ENCODE measurements at regions not wholly inside any gene's neighbourhood (a gene's known extent, or its start where the extent isn't known, plus 50 kb on each side); places are given as distances from the start of the nearest gene placed in this dataset.

DNA sequence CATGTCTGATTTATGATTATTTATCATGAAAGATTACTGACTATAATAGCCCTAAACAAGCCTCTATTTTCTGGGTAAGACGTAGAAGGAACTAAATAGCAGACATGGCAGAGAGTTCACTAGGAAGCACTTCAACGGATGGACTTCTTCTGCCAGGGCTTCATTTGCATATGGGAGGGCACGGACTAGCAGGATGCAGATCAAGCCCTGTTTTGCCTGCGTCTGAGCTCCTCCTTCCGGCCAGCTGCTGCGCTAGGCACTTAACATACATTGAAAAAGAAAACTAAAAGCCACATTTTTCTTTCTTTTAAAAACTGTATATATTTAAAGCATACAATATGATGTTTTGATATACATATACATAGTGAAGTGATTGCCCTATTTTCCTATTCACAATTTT is 340.0 kb upstream of the MEX3C start:
- no peak for TF ChIP-seq EZH2 (IDR thresholded peaks at IDR 0.05; ENCODE audit: borderline replicate concordance, low read depth, low read length, poor library complexity, severe bottlenecking)
- TF ChIP-seq, protein P1, sequence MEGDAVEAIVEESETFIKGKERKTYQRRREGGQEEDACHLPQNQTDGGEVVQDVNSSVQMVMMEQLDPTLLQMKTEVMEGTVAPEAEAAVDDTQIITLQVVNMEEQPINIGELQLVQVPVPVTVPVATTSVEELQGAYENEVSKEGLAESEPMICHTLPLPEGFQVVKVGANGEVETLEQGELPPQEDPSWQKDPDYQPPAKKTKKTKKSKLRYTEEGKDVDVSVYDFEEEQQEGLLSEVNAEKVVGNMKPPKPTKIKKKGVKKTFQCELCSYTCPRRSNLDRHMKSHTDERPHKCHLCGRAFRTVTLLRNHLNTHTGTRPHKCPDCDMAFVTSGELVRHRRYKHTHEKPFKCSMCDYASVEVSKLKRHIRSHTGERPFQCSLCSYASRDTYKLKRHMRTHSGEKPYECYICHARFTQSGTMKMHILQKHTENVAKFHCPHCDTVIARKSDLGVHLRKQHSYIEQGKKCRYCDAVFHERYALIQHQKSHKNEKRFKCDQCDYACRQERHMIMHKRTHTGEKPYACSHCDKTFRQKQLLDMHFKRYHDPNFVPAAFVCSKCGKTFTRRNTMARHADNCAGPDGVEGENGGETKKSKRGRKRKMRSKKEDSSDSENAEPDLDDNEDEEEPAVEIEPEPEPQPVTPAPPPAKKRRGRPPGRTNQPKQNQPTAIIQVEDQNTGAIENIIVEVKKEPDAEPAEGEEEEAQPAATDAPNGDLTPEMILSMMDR (conservative IDR thresholded peaks at IDR 0.05; ENCODE audit: low read depth, low read length): peak; percentile 54

Measured in A673 (cell line).